H1 (cell line): ENCODE measurements at regions not wholly inside any gene's neighbourhood (a gene's known extent, or its start where the extent isn't known, plus 50 kb on each side); places are given as distances from the start of the nearest gene placed in this dataset.

Experiments used
- EGR1 ChIP-seq: IDR thresholded peaks from 2 replicates; pipeline ENCODE4 v1.6.1; 2011; ENCODE audit warnings: low read depth, low read length, borderline replicate concordance
- RAD21 ChIP-seq, 2 experiments: IDR thresholded peaks in 1 of 2; conservative IDR thresholded peaks in 1 of 2; 2 replicates each; pipeline ENCODE4 v1.6.1; 2011; ENCODE audit warnings: low read depth in 2 of 2, low read length in 2 of 2, improper control_type of control experiment in 1 of 2, inconsistent platforms in 1 of 2, mild to moderate bottlenecking in 1 of 2, moderate library complexity in 1 of 2
- RNF2 ChIP-seq: fragments of 200-900, 300-1000 bp; sonication (generic); IDR thresholded peaks from 2 replicates; pipeline ENCODE4 v1.7.1; 2016; ENCODE audit warnings: borderline replicate concordance, low read depth, mild to moderate bottlenecking, antibody characterized with exemption, low read length; ENCODE audit not compliant: poor library complexity, severe bottlenecking; ENCODE audit errors: missing control alignments
- TAF1 ChIP-seq: IDR thresholded peaks from 2 replicates; pipeline ENCODE4 v1.6.1; 2011; ENCODE audit warnings: mild to moderate bottlenecking, low read depth, low read length
- TAF7 ChIP-seq: optimal IDR thresholded peaks from 2 replicates; pipeline ENCODE3; 2011; ENCODE audit warnings: low read depth, mild to moderate bottlenecking, inconsistent platforms, low read length, moderate library complexity, borderline replicate concordance
- TF ChIP-seq, protein P1 (sequence below): fragments of 300-600 bp; sonication (generic); IDR thresholded peaks from 2 replicates; pipeline ENCODE4 v1.7.1; 2012; ENCODE audit warnings: low read length, moderate library complexity, mild to moderate bottlenecking, inconsistent platforms; ENCODE audit not compliant: insufficient replicate concordance

DNA sequence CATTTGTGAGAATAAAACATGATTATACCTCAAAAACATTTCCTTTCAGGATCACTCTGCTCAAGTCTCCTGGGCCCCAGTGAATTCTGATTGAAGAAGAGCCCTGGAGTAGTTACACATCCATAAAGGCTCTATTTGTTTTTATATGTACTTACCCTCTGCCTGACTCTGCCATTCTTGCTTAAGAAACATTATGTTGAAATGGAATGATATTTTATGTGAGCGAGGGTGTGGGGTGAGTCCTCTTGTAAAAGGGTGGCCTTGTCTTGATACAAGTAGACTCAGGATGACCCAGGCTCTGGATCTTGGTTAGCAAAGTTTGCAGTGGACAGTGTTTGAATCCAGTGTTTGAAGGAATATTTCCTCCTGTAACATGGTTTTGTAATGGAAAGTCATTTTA lies 215.4 kb upstream of the PREP start (continued):
- TF ChIP-seq, protein P1, sequence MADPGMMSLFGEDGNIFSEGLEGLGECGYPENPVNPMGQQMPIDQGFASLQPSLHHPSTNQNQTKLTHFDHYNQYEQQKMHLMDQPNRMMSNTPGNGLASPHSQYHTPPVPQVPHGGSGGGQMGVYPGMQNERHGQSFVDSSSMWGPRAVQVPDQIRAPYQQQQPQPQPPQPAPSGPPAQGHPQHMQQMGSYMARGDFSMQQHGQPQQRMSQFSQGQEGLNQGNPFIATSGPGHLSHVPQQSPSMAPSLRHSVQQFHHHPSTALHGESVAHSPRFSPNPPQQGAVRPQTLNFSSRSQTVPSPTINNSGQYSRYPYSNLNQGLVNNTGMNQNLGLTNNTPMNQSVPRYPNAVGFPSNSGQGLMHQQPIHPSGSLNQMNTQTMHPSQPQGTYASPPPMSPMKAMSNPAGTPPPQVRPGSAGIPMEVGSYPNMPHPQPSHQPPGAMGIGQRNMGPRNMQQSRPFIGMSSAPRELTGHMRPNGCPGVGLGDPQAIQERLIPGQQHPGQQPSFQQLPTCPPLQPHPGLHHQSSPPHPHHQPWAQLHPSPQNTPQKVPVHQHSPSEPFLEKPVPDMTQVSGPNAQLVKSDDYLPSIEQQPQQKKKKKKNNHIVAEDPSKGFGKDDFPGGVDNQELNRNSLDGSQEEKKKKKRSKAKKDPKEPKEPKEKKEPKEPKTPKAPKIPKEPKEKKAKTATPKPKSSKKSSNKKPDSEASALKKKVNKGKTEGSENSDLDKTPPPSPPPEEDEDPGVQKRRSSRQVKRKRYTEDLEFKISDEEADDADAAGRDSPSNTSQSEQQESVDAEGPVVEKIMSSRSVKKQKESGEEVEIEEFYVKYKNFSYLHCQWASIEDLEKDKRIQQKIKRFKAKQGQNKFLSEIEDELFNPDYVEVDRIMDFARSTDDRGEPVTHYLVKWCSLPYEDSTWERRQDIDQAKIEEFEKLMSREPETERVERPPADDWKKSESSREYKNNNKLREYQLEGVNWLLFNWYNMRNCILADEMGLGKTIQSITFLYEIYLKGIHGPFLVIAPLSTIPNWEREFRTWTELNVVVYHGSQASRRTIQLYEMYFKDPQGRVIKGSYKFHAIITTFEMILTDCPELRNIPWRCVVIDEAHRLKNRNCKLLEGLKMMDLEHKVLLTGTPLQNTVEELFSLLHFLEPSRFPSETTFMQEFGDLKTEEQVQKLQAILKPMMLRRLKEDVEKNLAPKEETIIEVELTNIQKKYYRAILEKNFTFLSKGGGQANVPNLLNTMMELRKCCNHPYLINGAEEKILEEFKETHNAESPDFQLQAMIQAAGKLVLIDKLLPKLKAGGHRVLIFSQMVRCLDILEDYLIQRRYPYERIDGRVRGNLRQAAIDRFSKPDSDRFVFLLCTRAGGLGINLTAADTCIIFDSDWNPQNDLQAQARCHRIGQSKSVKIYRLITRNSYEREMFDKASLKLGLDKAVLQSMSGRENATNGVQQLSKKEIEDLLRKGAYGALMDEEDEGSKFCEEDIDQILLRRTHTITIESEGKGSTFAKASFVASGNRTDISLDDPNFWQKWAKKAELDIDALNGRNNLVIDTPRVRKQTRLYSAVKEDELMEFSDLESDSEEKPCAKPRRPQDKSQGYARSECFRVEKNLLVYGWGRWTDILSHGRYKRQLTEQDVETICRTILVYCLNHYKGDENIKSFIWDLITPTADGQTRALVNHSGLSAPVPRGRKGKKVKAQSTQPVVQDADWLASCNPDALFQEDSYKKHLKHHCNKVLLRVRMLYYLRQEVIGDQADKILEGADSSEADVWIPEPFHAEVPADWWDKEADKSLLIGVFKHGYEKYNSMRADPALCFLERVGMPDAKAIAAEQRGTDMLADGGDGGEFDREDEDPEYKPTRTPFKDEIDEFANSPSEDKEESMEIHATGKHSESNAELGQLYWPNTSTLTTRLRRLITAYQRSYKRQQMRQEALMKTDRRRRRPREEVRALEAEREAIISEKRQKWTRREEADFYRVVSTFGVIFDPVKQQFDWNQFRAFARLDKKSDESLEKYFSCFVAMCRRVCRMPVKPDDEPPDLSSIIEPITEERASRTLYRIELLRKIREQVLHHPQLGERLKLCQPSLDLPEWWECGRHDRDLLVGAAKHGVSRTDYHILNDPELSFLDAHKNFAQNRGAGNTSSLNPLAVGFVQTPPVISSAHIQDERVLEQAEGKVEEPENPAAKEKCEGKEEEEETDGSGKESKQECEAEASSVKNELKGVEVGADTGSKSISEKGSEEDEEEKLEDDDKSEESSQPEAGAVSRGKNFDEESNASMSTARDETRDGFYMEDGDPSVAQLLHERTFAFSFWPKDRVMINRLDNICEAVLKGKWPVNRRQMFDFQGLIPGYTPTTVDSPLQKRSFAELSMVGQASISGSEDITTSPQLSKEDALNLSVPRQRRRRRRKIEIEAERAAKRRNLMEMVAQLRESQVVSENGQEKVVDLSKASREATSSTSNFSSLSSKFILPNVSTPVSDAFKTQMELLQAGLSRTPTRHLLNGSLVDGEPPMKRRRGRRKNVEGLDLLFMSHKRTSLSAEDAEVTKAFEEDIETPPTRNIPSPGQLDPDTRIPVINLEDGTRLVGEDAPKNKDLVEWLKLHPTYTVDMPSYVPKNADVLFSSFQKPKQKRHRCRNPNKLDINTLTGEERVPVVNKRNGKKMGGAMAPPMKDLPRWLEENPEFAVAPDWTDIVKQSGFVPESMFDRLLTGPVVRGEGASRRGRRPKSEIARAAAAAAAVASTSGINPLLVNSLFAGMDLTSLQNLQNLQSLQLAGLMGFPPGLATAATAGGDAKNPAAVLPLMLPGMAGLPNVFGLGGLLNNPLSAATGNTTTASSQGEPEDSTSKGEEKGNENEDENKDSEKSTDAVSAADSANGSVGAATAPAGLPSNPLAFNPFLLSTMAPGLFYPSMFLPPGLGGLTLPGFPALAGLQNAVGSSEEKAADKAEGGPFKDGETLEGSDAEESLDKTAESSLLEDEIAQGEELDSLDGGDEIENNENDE = no peak
- TF ChIP-seq EGR1 = no peak
- TF ChIP-seq TAF7 = no peak
- TF ChIP-seq RAD21 (IDR thresholded peaks at IDR 0.05 in 1 of 2, conservative IDR thresholded peaks at IDR 0.05 in 1 of 2; ENCODE audit: low read depth in 2 of 2, low read length in 2 of 2) = no peak
- no peak for TF ChIP-seq RNF2
- no peak for TF ChIP-seq TAF1
